H1 (cell line): ENCODE measurements at regions not wholly inside any gene's neighbourhood (a gene's known extent, or its start where the extent isn't known, plus 50 kb on each side); places are given as distances from the start of the nearest gene placed in this dataset.

Source experiments
- CTCF ChIA-PET: fragments of 300-600 bp; sonication (Branson Sonifier 250); formaldehyde crosslinking; loops from one replicate; lab custom pipeline; 2021; ENCODE audit not compliant: partially characterized antibody; lab: Charles Lee
- POLR2A ChIA-PET: fragments of 300-600 bp; sonication (Branson Sonifier 250); formaldehyde crosslinking; loops from one replicate; lab custom pipeline; 2021; ENCODE audit warnings: inconsistent platforms; ENCODE audit not compliant: partially characterized antibody; lab: Charles Lee
- DNase-seq, 2 experiments: peaks; one replicate each; pipeline versions ENCODE4 v3.0.0 to v3.0.0-alpha.2; 2010 to 2022; ENCODE audit warnings: low spot score in 2 of 2, low read depth in 1 of 2, mixed read lengths in 1 of 2
- FAIRE-seq: peaks from 2 replicates; lab custom pipeline; 2011; peaks lifted over from hg19 to GRCh38; lab: Jason Lieb, UNC
- H2AFZ ChIP-seq: 2 replicates; pipeline ENCODE4 v1.8.1; 2012; ENCODE audit warnings: low read length, inconsistent platforms
- H2AK5ac ChIP-seq: 2 replicates; pipeline ENCODE4 v1.6.1; 2013; ENCODE audit warnings: low read depth, low read length
- H2BK120ac ChIP-seq: replicated peaks from 2 replicates; pipeline ENCODE3; 2013; ENCODE audit warnings: low read depth, low read length, inconsistent platforms
- H2BK12ac ChIP-seq: 2 replicates; pipeline ENCODE4 v1.6.1; 2013; ENCODE audit warnings: low read depth, low read length
- H2BK15ac ChIP-seq: 2 replicates; pipeline ENCODE4 v1.6.1; 2013; ENCODE audit warnings: low read length
- H2BK20ac ChIP-seq: 2 replicates; pipeline ENCODE4 v1.6.1; 2013; ENCODE audit warnings: low read length
- H2BK5ac ChIP-seq: 2 replicates; pipeline ENCODE4 v1.6.1; 2013; ENCODE audit warnings: low read depth, low read length
- H3K14ac ChIP-seq: 2 replicates; pipeline ENCODE4 v1.6.1; 2013; ENCODE audit warnings: inconsistent platforms; ENCODE audit not compliant: insufficient read length
- H3K18ac ChIP-seq: 2 replicates; pipeline ENCODE4 v1.6.1; 2013; ENCODE audit warnings: low read length; ENCODE audit errors: extremely low read depth
- H3K23ac ChIP-seq: 2 replicates; pipeline ENCODE4 v1.6.1; 2013; ENCODE audit warnings: inconsistent platforms; ENCODE audit not compliant: insufficient read length
- H3K23me2 ChIP-seq: 2 replicates; pipeline ENCODE4 v1.6.1; 2013; ENCODE audit warnings: low read depth, low read length
- H3K27ac ChIP-seq: 2 replicates; pipeline ENCODE4 v1.6.1; 2011; ENCODE audit warnings: low read depth, low read length, inconsistent platforms
- H3K27me3 ChIP-seq, 4 experiments: replicated peaks in 1 of 4; 1 replicate in 1 of 4; 2 replicates in 3 of 4; pipeline versions ENCODE4 v1.6.1 to v1.8.1; 2011 to 2013; ENCODE audit warnings: low read length in 3 of 4, mild to moderate bottlenecking in 3 of 4, inconsistent platforms in 2 of 4, mixed read lengths in 2 of 4, moderate library complexity in 1 of 4; ENCODE audit not compliant: control insufficient read depth in 3 of 4, insufficient read depth in 3 of 4; ENCODE audit errors: extremely low read depth in 1 of 4
- H3K36me3 ChIP-seq, 4 experiments: 2 replicates each; pipeline versions ENCODE4 v1.6.1 to v1.8.1; 2011 to 2013; ENCODE audit warnings: mild to moderate bottlenecking in 4 of 4, low read length in 3 of 4, moderate library complexity in 2 of 4, control low read depth in 1 of 4, inconsistent platforms in 1 of 4; ENCODE audit not compliant: insufficient read depth in 4 of 4, control insufficient read depth in 2 of 4
- H3K4ac ChIP-seq: replicated peaks from 2 replicates; pipeline ENCODE3; 2013; ENCODE audit warnings: low read length, low read depth, mixed read lengths, inconsistent platforms; ENCODE audit not compliant: insufficient read length
- H3K4me1 ChIP-seq, 4 experiments: replicated peaks in 1 of 4; 1 replicate in 1 of 4; 2 replicates in 3 of 4; pipeline versions ENCODE4 v1.6.1 to v1.8.1; 2011 to 2013; ENCODE audit warnings: low read length in 3 of 4, inconsistent platforms in 2 of 4, mixed read lengths in 1 of 4; ENCODE audit not compliant: insufficient read depth in 4 of 4, control insufficient read depth in 3 of 4
- H3K4me2 ChIP-seq, 2 experiments: 2 replicates each; pipeline versions ENCODE4 v1.6.1 to v1.8.1; 2011 to 2013; ENCODE audit warnings: low read depth in 2 of 2, low read length in 2 of 2, control low read depth in 1 of 2, inconsistent platforms in 1 of 2, mild to moderate bottlenecking in 1 of 2; ENCODE audit not compliant: insufficient read depth in 1 of 2
- H3K4me3 ChIP-seq, 4 experiments: fragments of 200-600, 300-600 bp in 1 of 4; sonication (generic), shearing (Covaris generic), sonication (Bioruptor Twin) in 1 of 4; 2 replicates each; pipeline versions ENCODE4 v1.5.1 to v1.8.1; 2011 to 2016; ENCODE audit warnings: low read length in 4 of 4, low read depth in 3 of 4, control low read depth in 2 of 4, inconsistent platforms in 2 of 4, mild to moderate bottlenecking in 2 of 4, mixed read lengths in 1 of 4, moderate library complexity in 1 of 4; ENCODE audit not compliant: insufficient read depth in 2 of 4; ENCODE audit errors: extremely low read depth in 1 of 4
- H3K56ac ChIP-seq: replicated peaks from 2 replicates; pipeline ENCODE3; 2013; ENCODE audit warnings: low read depth, mild to moderate bottlenecking, mixed read lengths, low read length, inconsistent platforms; ENCODE audit not compliant: insufficient read length
- H3K79me1 ChIP-seq: 2 replicates; pipeline ENCODE4 v1.6.1; 2013; ENCODE audit warnings: low read depth, low read length, control low read depth
- H3K79me2 ChIP-seq, 2 experiments: 2 replicates each; pipeline versions ENCODE4 v1.6.1 to v1.8.1; 2012 to 2013; ENCODE audit warnings: low read length in 2 of 2, mild to moderate bottlenecking in 2 of 2, inconsistent platforms in 1 of 2; ENCODE audit not compliant: insufficient read depth in 2 of 2, control insufficient read depth in 1 of 2
- H3K9ac ChIP-seq, 4 experiments: replicated peaks in 1 of 4; 1 replicate in 1 of 4; 2 replicates in 3 of 4; pipeline versions ENCODE4 v1.6.1 to v1.8.1; 2011 to 2013; ENCODE audit warnings: low read depth in 3 of 4, low read length in 3 of 4, control low read depth in 2 of 4, mild to moderate bottlenecking in 2 of 4, moderate library complexity in 2 of 4, inconsistent platforms in 1 of 4; ENCODE audit errors: extremely low read depth in 1 of 4
- H3K9me3 ChIP-seq, 2 experiments: 2 replicates each; pipeline versions ENCODE4 v1.6.1 to v1.8.1; 2012 to 2013; ENCODE audit warnings: mild to moderate bottlenecking in 2 of 2, moderate library complexity in 2 of 2, control low read depth in 1 of 2, inconsistent platforms in 1 of 2, low read depth in 1 of 2, low read length in 1 of 2, mixed read lengths in 1 of 2; ENCODE audit not compliant: insufficient read depth in 2 of 2
- H4K20me1 ChIP-seq, 2 experiments: replicated peaks in 1 of 2; 2 replicates each; pipeline versions ENCODE3 to v1.8.1; 2011 to 2013; ENCODE audit warnings: inconsistent platforms in 2 of 2, low read length in 2 of 2, mild to moderate bottlenecking in 1 of 2; ENCODE audit not compliant: insufficient read depth in 2 of 2, control insufficient read depth in 1 of 2
- H4K5ac ChIP-seq: 2 replicates; pipeline ENCODE4 v1.6.1; 2013; ENCODE audit warnings: low read length, low read depth, mixed read lengths, inconsistent platforms; ENCODE audit not compliant: insufficient read length
- H4K8ac ChIP-seq: 2 replicates; pipeline ENCODE4 v1.8.0; 2013; ENCODE audit warnings: mild to moderate bottlenecking, moderate library complexity, low read length, inconsistent platforms; ENCODE audit not compliant: insufficient read depth; ENCODE audit errors: extremely low read depth
- H4K91ac ChIP-seq: replicated peaks from 2 replicates; pipeline ENCODE3; 2013; ENCODE audit warnings: low read length, mixed read lengths, inconsistent platforms; ENCODE audit not compliant: insufficient read length
- EP300 ChIP-seq, 2 experiments: IDR thresholded peaks; 1 replicate in 1 of 2; 2 replicates in 1 of 2; pipeline ENCODE4 v1.6.1; 2011 to 2012; ENCODE audit warnings: low read depth in 2 of 2, low read length in 2 of 2, mild to moderate bottlenecking in 2 of 2, borderline replicate concordance in 1 of 2, inconsistent platforms in 1 of 2, moderate library complexity in 1 of 2
- EZH2 ChIP-seq: fragments of 200-600 bp; sonication (generic); IDR thresholded peaks from 2 replicates; pipeline ENCODE4 v1.7.1; 2012; ENCODE audit warnings: low read depth, mild to moderate bottlenecking, moderate library complexity, low read length, inconsistent platforms; ENCODE audit not compliant: severe bottlenecking
- HDAC2 ChIP-seq, 2 experiments: fragments of 300-600 bp in 1 of 2; sonication (generic) in 1 of 2; IDR thresholded peaks; 2 replicates each; pipeline ENCODE4 v1.6.1; 2011 to 2012; ENCODE audit warnings: low read depth in 2 of 2, low read length in 2 of 2, mild to moderate bottlenecking in 2 of 2, moderate library complexity in 2 of 2, borderline replicate concordance in 1 of 2, inconsistent platforms in 1 of 2
- JUN ChIP-seq: IDR thresholded peaks from 2 replicates; pipeline ENCODE4 v1.6.1; 2011; ENCODE audit warnings: low read depth, mild to moderate bottlenecking, improper control_type of control experiment, low read length
- NANOG ChIP-seq: IDR thresholded peaks from 2 replicates; pipeline ENCODE4 v1.6.1; 2011; ENCODE audit warnings: low read length, low read depth, mild to moderate bottlenecking, inconsistent platforms; ENCODE audit not compliant: insufficient read depth, poor library complexity, severe bottlenecking
- SP4 ChIP-seq: IDR thresholded peaks from 2 replicates; pipeline ENCODE4 v1.6.1; 2012; ENCODE audit warnings: low read length, inconsistent platforms
- SRF ChIP-seq: IDR thresholded peaks from 2 replicates; pipeline ENCODE4 v1.6.1; 2011; ENCODE audit warnings: mild to moderate bottlenecking, low read depth, low read length, moderate library complexity
- USF2 ChIP-seq: IDR thresholded peaks from 2 replicates; pipeline ENCODE4 v1.6.1; 2011; ENCODE audit warnings: low read length, improper control_type of control experiment
- WGBS, 2 experiments: shearing (Covaris generic) in 1 of 2; methylation state at CpG; one replicate each; pipeline versions ENCODE4 v1.1.6 to v1.1.7; 2013 to 2015; ENCODE audit warnings: low lambda C conversion rate in 2 of 2, mixed read lengths in 2 of 2, inconsistent platforms in 1 of 2, low coverage in 1 of 2, missing lambda C conversion rate in 1 of 2; ENCODE audit not compliant: insufficient replicate concordance in 2 of 2, insufficient coverage in 1 of 2, insufficient read length in 1 of 2; ENCODE audit errors: extremely low coverage in 1 of 2, missing lambda C conversion rate in 1 of 2; 5-methylcytosine and 5-hydroxymethylcytosine counted together
- TF ChIP-seq, protein P1 (sequence below): IDR thresholded peaks from 2 replicates; pipeline ENCODE4 v1.6.1; 2012; ENCODE audit warnings: inconsistent platforms

DNA sequence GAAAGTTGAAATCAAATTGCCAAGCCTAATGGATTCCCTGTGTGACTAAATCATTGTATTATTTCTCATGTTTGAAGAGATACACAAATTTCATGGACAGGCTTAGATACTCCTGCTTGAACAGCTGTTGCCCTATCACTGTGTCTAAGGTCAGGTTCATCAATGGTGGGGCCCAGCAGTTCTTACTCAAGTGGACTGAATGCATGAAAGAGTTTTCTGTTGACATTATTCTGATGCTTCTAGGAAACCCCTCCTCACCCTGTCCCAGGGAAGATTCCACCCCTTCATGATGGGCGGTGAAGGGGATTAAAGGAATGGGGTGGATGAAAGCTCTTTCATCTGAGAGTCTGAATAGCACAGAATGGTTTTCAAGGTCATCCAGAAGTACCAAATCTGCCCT is 148.8 kb downstream of the INO80D start:
- FAIRE-seq (no peak), DNase-seq (no peak)
- Histone ChIP-seq H4K20me1 (no peaks in the 10 kb centered on the region), H3K79me2 (no peaks in the 10 kb centered on the region), H3K4me1 (no peaks in the 10 kb centered on the region), H3K56ac (no peak overlapping the region), H4K5ac (no peak overlapping the region), H2BK120ac (no peak overlapping the region), H3K14ac (no peak overlapping the region), H3K4me3 (no peak overlapping the region), H2BK12ac (no peak overlapping the region), H2BK20ac (no peak overlapping the region), H2AFZ (no peak overlapping the region), H3K18ac (no peak overlapping the region), H3K23me2 (no peaks in the 10 kb centered on the region), H3K23ac (no peak overlapping the region), H3K4ac (no peak overlapping the region), H2BK15ac (no peak overlapping the region), H3K79me1 (no peaks in the 10 kb centered on the region), H3K36me3 (no peaks in the 10 kb centered on the region), H3K27me3 (no peaks in the 10 kb centered on the region), H4K91ac (no peak overlapping the region), H2AK5ac (no peak overlapping the region), H3K9me3 (no peaks in the 10 kb centered on the region), H3K4me2 (no peak overlapping the region), H3K9ac (no peak overlapping the region), H2BK5ac (no peak overlapping the region), H3K27ac (no peak overlapping the region), H4K8ac (no peak overlapping the region)
- WGBS, 2 experiments: 85% methylated on average over 1 of the region's 1 CpG; no CpG with 5 or more reads in 1 of the 2 experiments
- ChIA-PET CTCF (interaction anchor here (0.6 to 5.2 kb wide), 6 partner anchors 10 to 293 kb away, joined by 3 to 98 read pairs (median 12); no protein-coding TSS in a partner anchor), POLR2A (no interaction called here)
- TF ChIP-seq EP300 (IDR thresholded peaks at IDR 0.05; ENCODE audit: borderline replicate concordance in 1 of 2, low read depth in 2 of 2, low read length in 2 of 2): no peak
- no peak for TF ChIP-seq HDAC2 (IDR thresholded peaks at IDR 0.05; ENCODE audit: borderline replicate concordance in 1 of 2, low read depth in 2 of 2, low read length in 2 of 2)
- no peak for TF ChIP-seq SRF
- no peak for TF ChIP-seq NANOG
- no peak for TF ChIP-seq EZH2
- TF ChIP-seq, protein P1, sequence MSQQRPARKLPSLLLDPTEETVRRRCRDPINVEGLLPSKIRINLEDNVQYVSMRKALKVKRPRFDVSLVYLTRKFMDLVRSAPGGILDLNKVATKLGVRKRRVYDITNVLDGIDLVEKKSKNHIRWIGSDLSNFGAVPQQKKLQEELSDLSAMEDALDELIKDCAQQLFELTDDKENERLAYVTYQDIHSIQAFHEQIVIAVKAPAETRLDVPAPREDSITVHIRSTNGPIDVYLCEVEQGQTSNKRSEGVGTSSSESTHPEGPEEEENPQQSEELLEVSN: no peak
- no peak for TF ChIP-seq USF2
- no peak for TF ChIP-seq JUN
- TF ChIP-seq SP4: no peak
